ENCODE measurements at regions not wholly inside any gene's neighbourhood (a gene's known extent, or its start where the extent isn't known, plus 50 kb on each side); places are given as distances from the start of the nearest gene placed in this dataset.

DNA sequence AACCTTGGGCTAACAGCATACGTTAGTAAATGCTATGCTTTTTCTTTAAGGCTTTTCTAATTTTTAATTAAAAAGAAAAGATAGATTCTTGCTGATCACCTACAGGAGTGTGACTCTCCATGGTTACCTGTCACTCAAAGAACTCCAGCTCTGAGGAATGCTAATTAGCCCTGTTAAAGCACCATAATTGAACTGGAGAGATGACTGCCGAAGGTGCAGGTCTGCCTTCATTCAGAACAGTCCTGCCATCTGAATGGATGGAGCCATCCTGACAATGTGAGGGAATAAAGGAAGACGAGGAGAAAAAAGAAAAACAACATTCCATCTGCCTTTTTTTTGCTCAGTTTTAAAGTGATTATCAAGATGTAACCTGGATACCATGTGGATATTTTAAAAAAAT is 94.6 kb downstream of the ATP6V1G3 start:
- no peak for TF ChIP-seq CTCF (IDR thresholded peaks at IDR 0.05)
- TF ChIP-seq POLR2A (IDR thresholded peaks at IDR 0.05) = no peak
